CD14-positive monocyte (primary cell): ENCODE measurements at regions not wholly inside any gene's neighbourhood (a gene's known extent, or its start where the extent isn't known, plus 50 kb on each side); places are given as distances from the start of the nearest gene placed in this dataset.

Source experiments
- DNase-seq, 3 donors: peaks; one replicate each; pipeline ENCODE4 v3.0.0-alpha.2; 2011 to 2022
- H2AFZ ChIP-seq: 2 replicates; pipeline ENCODE4 v1.6.0; 2012; ENCODE audit warnings: mild to moderate bottlenecking, low read depth, low read length, inconsistent platforms; ENCODE audit not compliant: insufficient read depth, poor library complexity, severe bottlenecking
- H3K27ac ChIP-seq, 2 donors: 1 replicate in 1 of 2; 2 replicates in 1 of 2; pipeline ENCODE4 v1.5.1; 2012 to 2013; ENCODE audit warnings: low read length in 2 of 2, control low read depth in 1 of 2, inconsistent platforms in 1 of 2, low read depth in 1 of 2, mild to moderate bottlenecking in 1 of 2
- H3K27me3 ChIP-seq, 2 donors: one replicate each; pipeline versions ENCODE4 v1.6.0 to v1.6.1; 2011 to 2013; ENCODE audit warnings: low read length in 2 of 2; ENCODE audit not compliant: control insufficient read depth in 2 of 2, insufficient read depth in 2 of 2
- H3K36me3 ChIP-seq, 2 donors: replicated peaks in 1 of 2; 1 replicate in 1 of 2; 2 replicates in 1 of 2; pipeline versions ENCODE4 v1.5.1 to v1.6.1; 2012 to 2013; ENCODE audit warnings: low read length in 2 of 2, control low read depth in 1 of 2, inconsistent platforms in 1 of 2, mild to moderate bottlenecking in 1 of 2; ENCODE audit not compliant: insufficient read depth in 2 of 2, control insufficient read depth in 1 of 2
- H3K4me1 ChIP-seq, 2 donors: 1 replicate in 1 of 2; 2 replicates in 1 of 2; pipeline versions ENCODE4 v1.5.1 to v1.6.1; 2012 to 2013; ENCODE audit warnings: low read length in 2 of 2, control low read depth in 1 of 2, inconsistent platforms in 1 of 2, mild to moderate bottlenecking in 1 of 2, moderate library complexity in 1 of 2; ENCODE audit not compliant: insufficient read depth in 2 of 2, control insufficient read depth in 1 of 2
- H3K4me2 ChIP-seq: replicated peaks from 2 replicates; pipeline ENCODE3; 2012; ENCODE audit warnings: low read length, moderate library complexity, mild to moderate bottlenecking; ENCODE audit not compliant: poor library complexity, severe bottlenecking; ENCODE audit errors: extremely low read depth
- H3K4me3 ChIP-seq, 3 experiments: fragments of 200-600 bp in 1 of 3; sonication (generic) in 1 of 3; replicated peaks in 1 of 3; 1 replicate in 2 of 3; 2 replicates in 1 of 3; pipeline ENCODE4 v1.5.1; 2011 to 2013; ENCODE audit warnings: low read length in 3 of 3, mild to moderate bottlenecking in 3 of 3, control low read depth in 2 of 3, low read depth in 2 of 3, inconsistent platforms in 1 of 3, moderate library complexity in 1 of 3
- H3K79me2 ChIP-seq: 2 replicates; pipeline ENCODE4 v1.6.0; 2012; ENCODE audit warnings: mild to moderate bottlenecking, control low read depth, inconsistent platforms, low read length, moderate library complexity; ENCODE audit not compliant: insufficient read depth
- H3K9ac ChIP-seq: 2 replicates; pipeline ENCODE4 v1.6.0; 2017; ENCODE audit warnings: low read length, mild to moderate bottlenecking; ENCODE audit not compliant: insufficient read depth, poor library complexity, severe bottlenecking
- H3K9me3 ChIP-seq, 2 donors: replicated peaks in 1 of 2; 1 replicate in 1 of 2; 2 replicates in 1 of 2; pipeline versions ENCODE4 v1.5.1 to v1.6.1; 2012 to 2013; ENCODE audit warnings: low read length in 2 of 2, control low read depth in 1 of 2; ENCODE audit not compliant: control insufficient read depth in 1 of 2, insufficient read depth in 1 of 2
- H4K20me1 ChIP-seq: 2 replicates; pipeline ENCODE4 v1.6.0; 2012; ENCODE audit warnings: mild to moderate bottlenecking, low read length, control low read depth, moderate library complexity; ENCODE audit not compliant: insufficient read depth
- H3K27ac Mint-ChIP-seq, 7 donors: one replicate each; pipeline ENCODE4 v1.8.0; 2020; ENCODE audit warnings: mild to moderate bottlenecking in 7 of 7, mixed read lengths in 7 of 7, moderate library complexity in 6 of 7, inconsistent platforms in 2 of 7
- H3K27me3 Mint-ChIP-seq, 3 donors: one replicate each; pipeline ENCODE4 v1.8.0; 2021 to 2022; ENCODE audit warnings: low read depth in 3 of 3, mild to moderate bottlenecking in 3 of 3, mixed read lengths in 3 of 3, moderate library complexity in 3 of 3, inconsistent platforms in 1 of 3
- H3K36me3 Mint-ChIP-seq, 2 donors: one replicate each; pipeline ENCODE4 v1.8.0; 2020; ENCODE audit warnings: mixed read lengths in 2 of 2, inconsistent platforms in 1 of 2, mild to moderate bottlenecking in 1 of 2
- H3K4me1 Mint-ChIP-seq: one replicate; pipeline ENCODE4 v1.8.0; 2020; ENCODE audit warnings: mild to moderate bottlenecking, mixed read lengths
- H3K4me3 Mint-ChIP-seq, 2 donors: one replicate each; pipeline ENCODE4 v1.8.0; 2020; ENCODE audit warnings: mild to moderate bottlenecking in 2 of 2, mixed read lengths in 2 of 2, moderate library complexity in 1 of 2
- H3K9me3 Mint-ChIP-seq, 7 donors: one replicate each; pipeline ENCODE4 v1.8.0; 2020 to 2022; ENCODE audit warnings: mixed read lengths in 7 of 7, mild to moderate bottlenecking in 6 of 7, moderate library complexity in 6 of 7, inconsistent platforms in 2 of 7
- CTCF ChIP-seq: fragments of 200-600 bp; IDR thresholded peaks from one replicate; pipeline ENCODE4 v1.8.0; 2022; ENCODE audit warnings: antibody characterized with exemption, mild to moderate bottlenecking
- WGBS: methylation state at CpG from one replicate; pipeline ENCODE4 v1.1.5; 2013; ENCODE audit warnings: missing lambda C conversion rate; ENCODE audit not compliant: insufficient coverage; 5-methylcytosine and 5-hydroxymethylcytosine counted together
- intact Hi-C, 2 donors: fragments of 100-400 bp; cut with micrococcal nuclease; formaldehyde crosslinking; loops; one replicate each; pipeline versions ENCODE4 v1.15.0 to v1.15.1; 2023

GRCh38 chr15:87490666-87491065, 765.9 kb downstream of the NTRK3 start:
- no peak overlapping the region for H3K4me3 Mint-ChIP-seq
- H3K9me3 Mint-ChIP-seq = peaks cover 0 to 9% (median 5%) of the 10 kb centered on the region in 7 donors
- no peak overlapping the region for H3K4me2 ChIP-seq
- no peaks in the 10 kb centered on the region for H3K27me3 ChIP-seq
- no CpG with 5 or more reads among the region's 4 CpGs for WGBS
- no peak overlapping the region for H3K4me3 ChIP-seq
- peaks cover 0 to 1% (median 0%) of the 10 kb centered on the region in 3 donors for H3K27me3 Mint-ChIP-seq
- H2AFZ ChIP-seq = no peak overlapping the region
- H3K27ac Mint-ChIP-seq = no peak overlapping the region
- no peak overlapping the region for H3K27ac ChIP-seq
- no peaks in the 10 kb centered on the region for H3K36me3 Mint-ChIP-seq
- H3K9me3 ChIP-seq = peaks cover 0 to 10% of the 10 kb centered on the region in 2 donors
- H3K9ac ChIP-seq = no peak overlapping the region
- H4K20me1 ChIP-seq = no peaks in the 10 kb centered on the region
- no peaks in the 10 kb centered on the region for H3K36me3 ChIP-seq
- no peaks in the 10 kb centered on the region for H3K4me1 Mint-ChIP-seq
- no peaks in the 10 kb centered on the region for H3K4me1 ChIP-seq
- DNase-seq = no peak
- no peaks in the 10 kb centered on the region for H3K79me2 ChIP-seq
- intact Hi-C loops = no loop called here
- TF ChIP-seq CTCF = no peak

- Histone ChIP-seq H3K4me3 (no peak overlapping the region), H3K79me2 (no peaks in the 10 kb centered on the region), H3K4me1 (no peaks in the 10 kb centered on the region), H3K27ac (no peak overlapping the region), H3K9me3 (peaks cover 0 to 10% of the 10 kb centered on the region in 2 donors), H3K36me3 (no peaks in the 10 kb centered on the region), H3K27me3 (no peaks in the 10 kb centered on the region), H4K20me1 (no peaks in the 10 kb centered on the region), H3K9ac (no peak overlapping the region), H2AFZ (no peak overlapping the region), H3K4me2 (no peak overlapping the region)
- 75% methylated on average over 2 of the region's 4 CpGs for WGBS
- DNase-seq = no peak
- peaks cover 0 to 9% (median 0%) of the 10 kb centered on the region in 7 donors for H3K9me3 Mint-ChIP-seq
- H3K4me1 Mint-ChIP-seq = no peaks in the 10 kb centered on the region
- intact Hi-C loops = no loop called here
- H3K36me3 Mint-ChIP-seq = no peaks in the 10 kb centered on the region
- TF ChIP-seq CTCF = no peak
- peaks cover 0 to 1% (median 0%) of the 10 kb centered on the region in 3 donors for H3K27me3 Mint-ChIP-seq
- H3K27ac Mint-ChIP-seq = no peak overlapping the region
- H3K4me3 Mint-ChIP-seq = no peak overlapping the region
Measured at GRCh38 chr15:87489902-87490665, 766.5 kb downstream of the NTRK3 start.
